ENCODE measurements at regions not wholly inside any gene's neighbourhood (a gene's known extent, or its start where the extent isn't known, plus 50 kb on each side); places are given as distances from the start of the nearest gene placed in this dataset.

- Histone ChIP-seq H3K9me2 (replicated peaks; ENCODE audit: control insufficient read depth, low read length) (no peaks in the 10 kb centered on the region), H3K27me3 (ENCODE audit: control insufficient read depth, low read length) (no peaks in the 10 kb centered on the region)
- TF ChIP-seq EZH2phosphoT487 (IDR thresholded peaks at IDR 0.05; ENCODE audit: borderline replicate concordance, low read length): no peak
- no peak for TF ChIP-seq CTCF (IDR thresholded peaks at IDR 0.05; ENCODE audit: low read depth, low read length, poor library complexity, severe bottlenecking)
These were observed 1615.4 kb downstream of the EFNB2 start for GRCh38 chr13:104920091-104920490.

GRCh38 chr13:104900191-104900817 lies 1635.2 kb downstream of the EFNB2 start:
- H3K27me3 ChIP-seq (ENCODE audit: control insufficient read depth, low read length): no peaks in the 10 kb centered on the region
- H3K4me1 ChIP-seq (ENCODE audit: control insufficient read depth, low read length): no peaks in the 10 kb centered on the region
- no peaks in the 10 kb centered on the region for H3K36me3 ChIP-seq (ENCODE audit: control insufficient read depth, low read length)
- no peaks in the 10 kb centered on the region for H3K79me2 ChIP-seq (ENCODE audit: control insufficient read depth, low read length)
- no peaks in the 10 kb centered on the region for H4K20me1 ChIP-seq (ENCODE audit: control insufficient read depth, insufficient read depth, low read depth, low read length)
- no peak overlapping the region for H3K4me3 ChIP-seq (ENCODE audit: low read length)
- H3F3A ChIP-seq (ENCODE audit: control insufficient read depth, insufficient read depth): no peaks in the 10 kb centered on the region
- no peaks in the 10 kb centered on the region for H3K9me3 ChIP-seq (ENCODE audit: control insufficient read depth, insufficient read depth, low read length)
- no peak overlapping the region for H3K4me2 ChIP-seq (ENCODE audit: low read length)
- TF ChIP-seq CTCF (IDR thresholded peaks at IDR 0.05; ENCODE audit: low read depth, low read length, poor library complexity, severe bottlenecking) (no peak), EZH2phosphoT487 (IDR thresholded peaks at IDR 0.05; ENCODE audit: borderline replicate concordance, low read length) (no peak)
- no peaks in the 10 kb centered on the region for H3K9me2 ChIP-seq (replicated peaks; ENCODE audit: control insufficient read depth, low read length)
- no peak overlapping the region for H3K27ac ChIP-seq (ENCODE audit: low read depth, low read length)

More at GRCh38 chr13:104920091-104920490, 1615.4 kb downstream of the EFNB2 start:
- Histone ChIP-seq H3K4me1 (ENCODE audit: control insufficient read depth, low read length) (no peaks in the 10 kb centered on the region), H4K20me1 (ENCODE audit: control insufficient read depth, insufficient read depth, low read depth, low read length) (no peaks in the 10 kb centered on the region), H3K36me3 (ENCODE audit: control insufficient read depth, low read length) (no peaks in the 10 kb centered on the region), H3F3A (ENCODE audit: control insufficient read depth, insufficient read depth) (no peaks in the 10 kb centered on the region), H3K4me2 (ENCODE audit: low read length) (no peak overlapping the region), H3K79me2 (ENCODE audit: control insufficient read depth, low read length) (no peaks in the 10 kb centered on the region), H3K27ac (ENCODE audit: low read depth, low read length) (no peak overlapping the region), H3K9me3 (ENCODE audit: control insufficient read depth, insufficient read depth, low read length) (no peaks in the 10 kb centered on the region), H3K4me3 (ENCODE audit: low read length) (no peak overlapping the region)

- Histone ChIP-seq H3K9me3 (ENCODE audit: control insufficient read depth, insufficient read depth, low read length) (no peaks in the 10 kb centered on the region), H3K36me3 (ENCODE audit: control insufficient read depth, low read length) (no peaks in the 10 kb centered on the region), H3K27me3 (ENCODE audit: control insufficient read depth, low read length) (no peaks in the 10 kb centered on the region), H3K4me3 (ENCODE audit: low read length) (no peak overlapping the region), H3K27ac (ENCODE audit: low read depth, low read length) (no peak overlapping the region), H3K9me2 (replicated peaks; ENCODE audit: control insufficient read depth, low read length) (no peaks in the 10 kb centered on the region), H3K79me2 (ENCODE audit: control insufficient read depth, low read length) (no peaks in the 10 kb centered on the region), H3K4me2 (ENCODE audit: low read length) (no peak overlapping the region), H3F3A (ENCODE audit: control insufficient read depth, insufficient read depth) (no peaks in the 10 kb centered on the region), H4K20me1 (ENCODE audit: control insufficient read depth, insufficient read depth, low read depth, low read length) (no peaks in the 10 kb centered on the region), H3K4me1 (ENCODE audit: control insufficient read depth, low read length) (no peaks in the 10 kb centered on the region)
- TF ChIP-seq EZH2phosphoT487 (IDR thresholded peaks at IDR 0.05; ENCODE audit: borderline replicate concordance, low read length) (no peak), CTCF (IDR thresholded peaks at IDR 0.05; ENCODE audit: low read depth, low read length, poor library complexity, severe bottlenecking) (no peak)
These were observed 1637.0 kb downstream of the EFNB2 start for GRCh38 chr13:104898484-104898883.
